GM21390 (cell line): ENCODE measurements at regions not wholly inside any gene's neighbourhood (a gene's known extent, or its start where the extent isn't known, plus 50 kb on each side); places are given as distances from the start of the nearest gene placed in this dataset.

Source experiments
- ATAC-seq: cut with Tn5 transposase; IDR thresholded peaks from one replicate; pipeline ENCODE4 v1.9.1; 2021; ENCODE audit not compliant: unreplicated experiment

GRCh38 chr22:48592931-48593330, 1234.7 kb downstream of the BRD1 start:
- ATAC-seq: no peak

- no peak for ATAC-seq
These were observed 1235.2 kb downstream of the BRD1 start for GRCh38 chr22:48592488-48592887.

- no peak for ATAC-seq
These were observed 1235.7 kb downstream of the BRD1 start for GRCh38 chr22:48592066-48592345.

GRCh38 chr22:48591286-48592065, 1236.2 kb downstream of the BRD1 start:
- no peak for ATAC-seq

GRCh38 chr22:48589901-48590300, 1237.8 kb downstream of the BRD1 start:
- no peak for ATAC-seq

GRCh38 chr22:48588878-48589450, 1238.7 kb downstream of the BRD1 start:
- no peak for ATAC-seq

GRCh38 chr22:48588151-48588877, 1239.4 kb downstream of the BRD1 start:
- ATAC-seq: no peak

GRCh38 chr22:48587236-48587865, 1240.3 kb downstream of the BRD1 start:
- ATAC-seq: no peak

- no peak for ATAC-seq
These were observed 1240.9 kb downstream of the BRD1 start for GRCh38 chr22:48586799-48587185.

GRCh38 chr22:48585916-48586798, 1241.5 kb downstream of the BRD1 start:
- no peak for ATAC-seq

GRCh38 chr22:48584170-48584569, 1243.5 kb downstream of the BRD1 start:
- ATAC-seq: no peak

GRCh38 chr22:48581796-48582469, 1245.7 kb downstream of the BRD1 start:
- ATAC-seq: no peak

GRCh38 chr22:48581205-48581766, 1246.4 kb downstream of the BRD1 start:
- no peak for ATAC-seq

- no peak for ATAC-seq
These were observed 1247.1 kb downstream of the BRD1 start for GRCh38 chr22:48580481-48580970.

- ATAC-seq: no peak
These were observed 1247.8 kb downstream of the BRD1 start for GRCh38 chr22:48579928-48580309.

GRCh38 chr22:48579043-48579927, 1248.4 kb downstream of the BRD1 start:
- ATAC-seq: no peak

GRCh38 chr22:48578138-48579042, 1249.3 kb downstream of the BRD1 start:
- no peak for ATAC-seq

GRCh38 chr22:48577691-48578090, 1250.0 kb downstream of the BRD1 start:
- ATAC-seq: no peak
